Activated B cell treated with CpG ODN at 0.5 μM for 24 hours (primary cell): ENCODE measurements at regions not wholly inside any gene's neighbourhood (a gene's known extent, or its start where the extent isn't known, plus 50 kb on each side); places are given as distances from the start of the nearest gene placed in this dataset.

Experiments
- ATAC-seq: fragments of 200-7000 bp; cut with Tn5 transposase; one replicate; pipeline ENCODE4 v1.10.0; 2021; ENCODE audit warnings: low read depth, mild to moderate bottlenecking, moderate library complexity
- CTCF ChIA-PET: fragments of 350-600 bp; sonication (Branson Sonifier 250); formaldehyde crosslinking; loops from one replicate; lab custom pipeline; 2021; ENCODE audit warnings: antibody characterized with exemption; lab: Charles Lee
- POLR2A ChIA-PET: fragments of 350-600 bp; sonication (Branson Sonifier 250); formaldehyde crosslinking; loops from one replicate; lab custom pipeline; 2021; ENCODE audit warnings: antibody characterized with exemption; lab: Charles Lee
- DNase-seq: peaks from one replicate; pipeline ENCODE4 v3.0.0; 2022
- H3K27ac Mint-ChIP-seq: one replicate; pipeline ENCODE4 v1.8.0; 2020; ENCODE audit warnings: mixed read lengths
- H3K27me3 Mint-ChIP-seq: one replicate; pipeline ENCODE4 v1.8.0; 2021; ENCODE audit warnings: mixed read lengths
- H3K36me3 Mint-ChIP-seq: one replicate; pipeline ENCODE4 v1.8.0; 2021; ENCODE audit warnings: low read depth, mixed read lengths
- H3K4me1 Mint-ChIP-seq: one replicate; pipeline ENCODE4 v1.8.0; 2021; ENCODE audit warnings: mixed read lengths
- H3K4me3 Mint-ChIP-seq: one replicate; pipeline ENCODE4 v1.8.0; 2020; ENCODE audit warnings: mild to moderate bottlenecking, mixed read lengths
- H3K9me3 Mint-ChIP-seq: one replicate; pipeline ENCODE4 v1.8.0; 2020; ENCODE audit warnings: mixed read lengths
- CTCF ChIP-seq: fragments of 200-600 bp; IDR thresholded peaks from one replicate; pipeline ENCODE4 v1.8.0; 2022; ENCODE audit warnings: antibody characterized with exemption, mild to moderate bottlenecking
- intact Hi-C: fragments of 100-400 bp; cut with micrococcal nuclease; formaldehyde crosslinking; loops from one replicate; pipeline ENCODE4 v1.15.1; 2024

GRCh38 chr11:101180481-101180880 is 50.9 kb upstream of the PGR start:
- H3K9me3 Mint-ChIP-seq, result no peaks in the 10 kb centered on the region
- H3K4me3 Mint-ChIP-seq, result no peak overlapping the region
- ChIA-PET POLR2A (no interaction called here), CTCF (no interaction called here)
- no peak overlapping the region for H3K27ac Mint-ChIP-seq
- no peaks in the 10 kb centered on the region for H3K36me3 Mint-ChIP-seq
- no peaks in the 10 kb centered on the region for H3K4me1 Mint-ChIP-seq
- no peak for TF ChIP-seq CTCF
- no peak for DNase-seq
- no peak for ATAC-seq
- no peaks in the 10 kb centered on the region for H3K27me3 Mint-ChIP-seq
- intact Hi-C loops, result no loop called here
